ENCODE measurements at regions not wholly inside any gene's neighbourhood (a gene's known extent, or its start where the extent isn't known, plus 50 kb on each side); places are given as distances from the start of the nearest gene placed in this dataset.

- Mint-ChIP-seq H3K4me3 (no peak overlapping the region), H3K27ac (no peak overlapping the region), H3K27me3 (peaks cover 17% of the 10 kb centered on the region), H3K9me3 (peaks cover 0 to 4% of the 10 kb centered on the region in 2 donors), H3K4me1 (no peaks in the 10 kb centered on the region)
- ATAC-seq, result no peak
- DNase-seq, result no peak
Observed at GRCh38 chr16:73151225-73151624, 103.3 kb upstream of the ZFHX3 start.

GRCh38 chr16:73150786-73151185, 102.9 kb upstream of the ZFHX3 start:
- Mint-ChIP-seq H3K27ac (no peak overlapping the region), H3K9me3 (peaks cover 0 to 4% of the 10 kb centered on the region in 2 donors), H3K4me3 (no peak overlapping the region), H3K27me3 (peaks cover 17% of the 10 kb centered on the region), H3K4me1 (no peaks in the 10 kb centered on the region)
- ATAC-seq (no peak), DNase-seq (no peak)

- Mint-ChIP-seq H3K4me3 (no peak overlapping the region), H3K4me1 (no peaks in the 10 kb centered on the region), H3K27me3 (peaks cover 14% of the 10 kb centered on the region), H3K9me3 (peaks cover 0 to 2% of the 10 kb centered on the region in 2 donors), H3K27ac (no peak overlapping the region)
- DNase-seq (no peak), ATAC-seq (no peak)
Observed at GRCh38 chr16:73149334-73149733, 101.4 kb upstream of the ZFHX3 start.

DNA sequence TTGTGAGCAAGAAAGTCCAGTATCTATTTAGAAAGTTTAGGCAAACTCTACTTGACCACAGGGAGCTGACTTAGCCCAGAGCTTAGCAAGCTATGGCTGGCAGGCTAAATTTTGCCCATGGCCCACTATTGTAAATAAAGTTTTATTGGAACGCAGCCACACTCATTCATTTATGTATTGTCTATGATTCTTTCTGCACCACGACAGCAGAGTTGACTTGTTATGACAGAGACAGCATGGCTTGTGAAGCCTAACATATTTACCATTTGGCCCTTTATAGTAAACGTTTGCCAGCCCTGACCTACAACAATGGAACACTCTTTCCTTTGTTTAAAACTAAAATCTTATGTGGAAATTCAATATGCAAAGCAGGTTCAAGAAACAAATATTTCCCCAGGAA, 100.0 kb upstream of the ZFHX3 start:
- H3K27ac Mint-ChIP-seq, result no peak overlapping the region
- no peaks in the 10 kb centered on the region for H3K9me3 Mint-ChIP-seq
- no peak overlapping the region for H3K4me3 Mint-ChIP-seq
- H3K4me1 Mint-ChIP-seq, result no peaks in the 10 kb centered on the region
- no peak for ATAC-seq
- H3K27me3 Mint-ChIP-seq, result peaks cover 9% of the 10 kb centered on the region
- DNase-seq, result no peak

DNA sequence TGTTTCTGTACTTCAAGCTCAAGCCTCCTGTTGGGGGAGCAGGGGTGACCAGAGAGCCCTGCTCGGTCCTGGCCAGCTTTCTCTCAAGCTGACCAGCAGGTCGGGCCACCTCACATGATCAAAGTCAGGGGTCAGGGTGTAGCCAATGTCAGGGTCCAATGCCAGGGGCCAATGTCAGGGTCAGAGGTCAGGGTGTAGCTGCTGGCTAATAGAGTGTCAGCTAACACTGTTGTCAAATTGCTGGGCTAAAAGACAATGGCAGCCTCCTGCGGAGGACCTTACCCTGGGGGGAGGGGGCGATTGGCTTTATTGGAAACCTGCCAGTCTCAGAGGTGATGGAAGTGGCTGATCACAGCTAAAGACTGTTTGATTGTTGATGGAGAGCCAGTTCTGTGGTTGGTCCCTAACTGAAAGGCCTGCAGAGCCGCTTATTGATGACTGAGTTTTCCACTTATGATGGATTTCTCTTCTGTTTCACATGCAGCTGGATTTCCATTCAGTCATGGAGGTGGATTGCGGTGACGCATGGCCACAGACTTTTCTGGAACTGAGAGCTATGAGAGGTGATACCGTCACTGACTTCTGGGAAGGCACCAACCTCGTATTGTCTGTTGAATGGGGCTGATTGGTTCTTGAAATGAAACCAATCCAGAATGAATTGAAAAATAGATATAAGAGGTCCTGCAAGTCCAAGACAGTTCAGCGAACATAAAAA, 97.4 kb upstream of the ZFHX3 start:
- Mint-ChIP-seq H3K27ac (no peak overlapping the region), H3K9me3 (no peaks in the 10 kb centered on the region), H3K4me3 (no peak overlapping the region), H3K4me1 (no peaks in the 10 kb centered on the region), H3K27me3 (no peaks in the 10 kb centered on the region)
- no peak for ATAC-seq
- DNase-seq, result no peak

DNA sequence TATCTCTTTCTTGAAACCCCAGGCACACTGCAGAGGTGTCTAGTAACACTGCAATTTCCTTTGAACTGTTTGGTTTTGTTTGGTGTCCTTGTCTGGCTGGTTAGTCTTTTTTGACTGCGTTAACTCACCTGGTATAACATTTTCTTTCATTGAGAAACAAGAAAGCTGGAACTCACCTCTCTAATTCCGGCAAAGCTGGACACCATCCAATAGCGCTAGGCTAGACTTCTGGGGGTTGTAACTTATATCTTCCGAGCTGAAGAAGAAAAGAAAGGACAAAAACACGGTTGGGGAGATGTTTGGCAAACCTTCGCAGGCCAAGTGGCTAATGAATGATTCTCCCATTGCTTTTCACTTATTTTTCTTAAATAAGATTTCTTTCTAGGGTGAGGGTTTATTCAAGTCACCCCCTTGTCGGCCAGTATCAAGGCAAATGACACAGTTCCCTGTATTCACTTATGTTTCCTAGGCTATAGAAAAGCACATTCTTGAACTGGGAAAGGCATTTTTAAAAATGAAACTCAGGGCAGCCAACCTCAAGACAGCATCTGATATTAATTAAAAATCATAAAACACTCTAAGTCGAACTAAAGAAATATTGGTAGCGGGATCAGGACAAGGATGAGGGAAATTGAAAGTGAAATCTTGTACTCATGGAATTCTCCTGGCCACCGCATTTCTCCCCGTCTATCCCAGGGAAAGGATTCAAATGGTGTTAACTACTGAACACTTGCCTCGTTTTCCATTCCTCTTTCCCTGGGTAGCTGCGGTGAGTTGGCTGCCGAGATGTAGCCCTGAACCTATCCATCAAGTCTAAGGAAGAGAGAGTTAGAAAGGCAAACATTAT, 95.9 kb upstream of the ZFHX3 start:
- Mint-ChIP-seq H3K27me3 (no peaks in the 10 kb centered on the region), H3K9me3 (no peaks in the 10 kb centered on the region), H3K4me3 (no peak overlapping the region), H3K27ac (no peak overlapping the region), H3K4me1 (no peaks in the 10 kb centered on the region)
- ATAC-seq (no peak), DNase-seq (no peak)

GRCh38 chr16:73143002-73143401, 95.1 kb upstream of the ZFHX3 start:
- Mint-ChIP-seq H3K27me3 (no peaks in the 10 kb centered on the region), H3K4me1 (no peaks in the 10 kb centered on the region), H3K4me3 (no peak overlapping the region), H3K27ac (no peak overlapping the region), H3K9me3 (no peaks in the 10 kb centered on the region)
- ATAC-seq (no peak), DNase-seq (no peak)

- ATAC-seq, result no peak
- Mint-ChIP-seq H3K27me3 (no peaks in the 10 kb centered on the region), H3K9me3 (no peaks in the 10 kb centered on the region), H3K27ac (no peak overlapping the region), H3K4me3 (no peak overlapping the region), H3K4me1 (no peaks in the 10 kb centered on the region)
- no peak for DNase-seq
Observed at GRCh38 chr16:73142053-73142854, 94.3 kb upstream of the ZFHX3 start.

DNA sequence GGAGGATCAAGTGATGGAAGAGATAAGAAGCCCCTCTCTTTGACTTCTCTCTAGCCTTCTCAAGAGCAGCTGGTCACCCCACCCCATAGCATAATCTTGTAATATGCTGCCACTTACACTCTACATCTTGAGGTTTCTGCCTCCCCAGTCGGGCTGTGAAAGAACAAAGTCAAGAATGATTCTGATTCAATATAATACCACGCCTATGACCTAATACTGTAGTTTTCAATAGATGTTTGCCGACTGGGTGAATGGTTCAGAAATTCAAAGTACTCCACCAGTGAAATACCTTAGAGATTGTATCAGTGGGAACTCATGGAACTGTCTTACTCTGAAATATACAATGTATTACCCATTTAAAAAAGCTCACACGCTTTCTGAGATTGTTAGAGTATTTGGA, 93.0 kb upstream of the ZFHX3 start:
- Mint-ChIP-seq H3K27ac (no peak overlapping the region), H3K27me3 (no peaks in the 10 kb centered on the region), H3K4me1 (no peaks in the 10 kb centered on the region), H3K9me3 (no peaks in the 10 kb centered on the region), H3K4me3 (no peak overlapping the region)
- no peak for ATAC-seq
- no peak for DNase-seq

- Mint-ChIP-seq H3K27me3 (no peaks in the 10 kb centered on the region), H3K4me1 (no peaks in the 10 kb centered on the region), H3K27ac (no peak overlapping the region), H3K9me3 (peaks cover 0 to 7% of the 10 kb centered on the region in 2 donors), H3K4me3 (no peak overlapping the region)
- DNase-seq (no peak), ATAC-seq (no peak)
Observed at GRCh38 chr16:73131156-73131862, 83.4 kb upstream of the ZFHX3 start.

- Mint-ChIP-seq H3K4me1 (no peaks in the 10 kb centered on the region), H3K9me3 (peaks cover 0 to 12% of the 10 kb centered on the region in 2 donors), H3K27me3 (peaks cover 8% of the 10 kb centered on the region), H3K4me3 (no peak overlapping the region), H3K27ac (no peak overlapping the region)
- ATAC-seq (no peak), DNase-seq (no peak)
Observed at GRCh38 chr16:73129455-73129854, 81.5 kb upstream of the ZFHX3 start.

GRCh38 chr16:73126525-73126853, 78.6 kb upstream of the ZFHX3 start:
- H3K4me1 Mint-ChIP-seq, result peaks cover 12% of the 10 kb centered on the region
- peaks cover 12% of the 10 kb centered on the region for H3K27me3 Mint-ChIP-seq
- H3K4me3 Mint-ChIP-seq, result no peak overlapping the region
- ATAC-seq (no peak), DNase-seq (no peak)
- no peak overlapping the region for H3K27ac Mint-ChIP-seq
- peaks cover 4 to 15% of the 10 kb centered on the region in 2 donors for H3K9me3 Mint-ChIP-seq

- ATAC-seq (no peak), DNase-seq (no peak)
- peaks cover 12% of the 10 kb centered on the region for H3K27me3 Mint-ChIP-seq
- peak overlapping the region in 1 of 2 donors; percentile 1 for H3K27ac Mint-ChIP-seq
- H3K9me3 Mint-ChIP-seq, result peaks cover 4 to 15% of the 10 kb centered on the region in 2 donors
- H3K4me1 Mint-ChIP-seq, result peaks cover 12% of the 10 kb centered on the region
- H3K4me3 Mint-ChIP-seq, result no peak overlapping the region
Observed at GRCh38 chr16:73125850-73126524, 78.1 kb upstream of the ZFHX3 start.

GRCh38 chr16:73124665-73125375, 76.9 kb upstream of the ZFHX3 start:
- H3K27me3 Mint-ChIP-seq, result peaks cover 12% of the 10 kb centered on the region
- DNase-seq (no peak), ATAC-seq (no peak)
- peaks cover 12% of the 10 kb centered on the region for H3K4me1 Mint-ChIP-seq
- peaks cover 4 to 15% of the 10 kb centered on the region in 2 donors for H3K9me3 Mint-ChIP-seq
- H3K4me3 Mint-ChIP-seq, result no peak overlapping the region
- H3K27ac Mint-ChIP-seq, result no peak overlapping the region

Data from stimulated activated naive CD8-positive, alpha-beta T cell treated with anti-CD3 and anti-CD28 coated beads, Interleukin-15, amount 100 ng/mL, for 72 hours (primary cell).